A549 (cell line): ENCODE measurements at regions not wholly inside any gene's neighbourhood (a gene's known extent, or its start where the extent isn't known, plus 50 kb on each side); places are given as distances from the start of the nearest gene placed in this dataset.

Source experiments
- ATAC-seq, 2 experiments: fragments of 200-7000 bp in 1 of 2; fragments of >200 bp in 1 of 2; cut with Nextera tagmentation in 1 of 2; cut with Tn5 transposase in 1 of 2; 3 replicates each; pipeline versions ENCODE4 v1.8.0 to v1.9.1; 2018 to 2020; ENCODE audit warnings: mild to moderate bottlenecking in 1 of 2, moderate library complexity in 1 of 2
- CTCF ChIA-PET: fragments of 300-600 bp; sonication (Branson Sonifier 250); formaldehyde crosslinking; extraction: SDS; loops from one replicate; lab custom pipeline; 2021; ENCODE audit warnings: antibody characterized with exemption, inconsistent platforms; lab: Yijun Ruan, JAX
- POLR2A ChIA-PET: fragments of 350-600 bp; formaldehyde crosslinking; extraction: SDS; loops from one replicate; lab custom pipeline; 2021; ENCODE audit warnings: antibody characterized with exemption, inconsistent platforms; lab: Yijun Ruan, JAX
- DNase-seq, 2 experiments: peaks; one replicate each; pipeline versions ENCODE4 v3.0.0 to v3.0.0-alpha.2; 2011 to 2016; ENCODE audit warnings: low read depth in 1 of 2, low spot score in 1 of 2
- FAIRE-seq: peaks from 2 replicates; lab custom pipeline; 2011; peaks lifted over from hg19 to GRCh38; lab: Jason Lieb, UNC
- H3K27ac ChIP-seq, 2 experiments: fragments of >200 bp; sonication (Bioruptor Twin); formaldehyde crosslinking; 3 replicates each; pipeline ENCODE4 v1.5.1; 2016 to 2017
- H3K4me1 ChIP-seq: fragments of >200 bp; sonication (Bioruptor Twin); formaldehyde crosslinking; 3 replicates; pipeline ENCODE4 v1.6.1; 2016
- H3K4me2 ChIP-seq: fragments of >200 bp; sonication (Bioruptor Twin); formaldehyde crosslinking; 3 replicates; pipeline ENCODE4 v1.6.1; 2016
- H3K4me3 ChIP-seq: fragments of >200 bp; sonication (Bioruptor Twin); formaldehyde crosslinking; 3 replicates; pipeline ENCODE4 v1.5.1; 2016
- H3K9me3 ChIP-seq: fragments of >200 bp; sonication (Bioruptor Twin); formaldehyde crosslinking; 3 replicates; pipeline ENCODE4 v1.6.1; 2016
- ATOH8 ChIP-seq: fragments of 250-450 bp; sonication (Bioruptor Pico); IDR thresholded peaks from 2 replicates; pipeline ENCODE4 v1.5.0; 2020; ENCODE audit warnings: low read depth, mild to moderate bottlenecking, moderate library complexity
- BHLHE40 ChIP-seq: IDR thresholded peaks from 2 replicates; pipeline ENCODE4 v1.6.1; 2012; ENCODE audit warnings: low read depth, low read length, inconsistent platforms
- CBX8 ChIP-seq: fragments of 200-600 bp; sonication (generic); IDR thresholded peaks from 2 replicates; pipeline ENCODE4 v1.6.1; 2016
- CEBPB ChIP-seq, 2 experiments: fragments of >200 bp in 1 of 2; sonication (Bioruptor Twin) in 1 of 2; formaldehyde crosslinking in 1 of 2; IDR thresholded peaks; 2 replicates each; pipeline ENCODE4 v1.6.1; 2012 to 2016
- CHD2 ChIP-seq: fragments of 150-350 bp; IDR thresholded peaks from 2 replicates; pipeline ENCODE4 v1.6.1; 2014; ENCODE audit warnings: low read length; ENCODE audit not compliant: partially characterized antibody
- CHD4 ChIP-seq: fragments of 200-600 bp; sonication (generic); IDR thresholded peaks from 2 replicates; pipeline ENCODE4 v1.6.1; 2016; ENCODE audit warnings: antibody characterized with exemption, mild to moderate bottlenecking, borderline replicate concordance
- CTCF ChIP-seq: fragments of >200 bp; sonication (Bioruptor Twin); formaldehyde crosslinking; IDR thresholded peaks from 3 replicates; pipeline ENCODE4 v1.5.1; 2016
- EHF ChIP-seq: fragments of 250-450 bp; sonication (Bioruptor Pico); IDR thresholded peaks from 2 replicates; pipeline ENCODE4 v1.5.0; 2020; ENCODE audit warnings: mild to moderate bottlenecking
- EHMT2 ChIP-seq: fragments of 200-600 bp; sonication (generic); IDR thresholded peaks from 2 replicates; pipeline ENCODE4 v1.6.1; 2016; ENCODE audit warnings: antibody characterized with exemption, low read depth, mild to moderate bottlenecking, moderate library complexity
- FOSB ChIP-seq: fragments of 250-450 bp; sonication (Bioruptor Pico); IDR thresholded peaks from 2 replicates; pipeline ENCODE4 v1.5.0; 2020; ENCODE audit warnings: mild to moderate bottlenecking, moderate library complexity
- FOXS1 ChIP-seq: fragments of 250-450 bp; sonication (Bioruptor Pico); IDR thresholded peaks from 2 replicates; pipeline ENCODE4 v1.5.0; 2020; ENCODE audit warnings: mild to moderate bottlenecking, moderate library complexity
- HDAC2 ChIP-seq: fragments of 200-600 bp; sonication (generic); IDR thresholded peaks from 2 replicates; pipeline ENCODE4 v1.6.1; 2016
- HOXB13 ChIP-seq: fragments of 250-450 bp; sonication (Bioruptor Pico); IDR thresholded peaks from 2 replicates; pipeline ENCODE4 v1.5.0; 2020; ENCODE audit warnings: low read depth, mild to moderate bottlenecking, moderate library complexity
- KDM1A ChIP-seq: fragments of 200-600 bp; sonication (generic); IDR thresholded peaks from 2 replicates; pipeline ENCODE4 v1.6.1; 2016; ENCODE audit warnings: low read depth, mild to moderate bottlenecking
- KDM5A ChIP-seq: fragments of 200-600 bp; sonication (generic); IDR thresholded peaks from 2 replicates; pipeline ENCODE4 v1.6.1; 2016; ENCODE audit warnings: antibody characterized with exemption, mild to moderate bottlenecking
- MAX ChIP-seq: IDR thresholded peaks from 2 replicates; pipeline ENCODE4 v1.6.1; 2012
- MAZ ChIP-seq: fragments of 150-350 bp; IDR thresholded peaks from 2 replicates; pipeline ENCODE4 v1.6.1; 2014; ENCODE audit warnings: antibody characterized with exemption, low read depth, low read length, borderline replicate concordance
- NFE2L2 ChIP-seq: fragments of 150-350 bp; conservative IDR thresholded peaks from 2 replicates; pipeline ENCODE4 v1.6.1; 2014; ENCODE audit warnings: low read length
- POLR2AphosphoS2 ChIP-seq: conservative IDR thresholded peaks from 2 replicates; pipeline ENCODE4 v1.6.1; 2012; ENCODE audit warnings: low read length, improper control_type of control experiment, inconsistent platforms
- RAD21 ChIP-seq, 2 experiments: fragments of >200 bp in 1 of 2; sonication (Bioruptor Twin) in 1 of 2; formaldehyde crosslinking in 1 of 2; IDR thresholded peaks in 1 of 2; conservative IDR thresholded peaks in 1 of 2; 2 replicates in 1 of 2; 3 replicates in 1 of 2; pipeline ENCODE4 v1.6.1; 2012 to 2018; ENCODE audit warnings: inconsistent platforms in 1 of 2
- REST ChIP-seq: fragments of 200-600 bp; sonication (generic); IDR thresholded peaks from 2 replicates; pipeline ENCODE4 v1.6.1; 2016; ENCODE audit warnings: antibody characterized with exemption, mild to moderate bottlenecking, moderate library complexity
- RFX5 ChIP-seq: fragments of 450-650 bp; IDR thresholded peaks from 2 replicates; pipeline ENCODE4 v1.7.1; 2014; ENCODE audit warnings: antibody characterized with exemption, mild to moderate bottlenecking, moderate library complexity
- RNF2 ChIP-seq: fragments of 200-600 bp; sonication (generic); IDR thresholded peaks from 2 replicates; pipeline ENCODE4 v1.6.1; 2016; ENCODE audit warnings: low read depth, mild to moderate bottlenecking, antibody characterized with exemption, moderate library complexity, borderline replicate concordance
- ZC3H11A ChIP-seq: fragments of 450-650 bp; IDR thresholded peaks from 2 replicates; pipeline ENCODE4 v1.6.1; 2014; ENCODE audit warnings: antibody characterized with exemption, mild to moderate bottlenecking
- ZFP36 ChIP-seq: fragments of 450-650 bp; IDR thresholded peaks from 2 replicates; pipeline ENCODE4 v1.6.1; 2014; ENCODE audit warnings: borderline replicate concordance; ENCODE audit not compliant: partially characterized antibody
- ZSCAN20 ChIP-seq: fragments of 250-450 bp; sonication (Bioruptor Pico); IDR thresholded peaks from 2 replicates; pipeline ENCODE4 v1.8.0; 2022; ENCODE audit warnings: mild to moderate bottlenecking, moderate library complexity
- WGBS: methylation state at CpG from one replicate; pipeline ENCODE4 v1.1.6; 2017; ENCODE audit errors: missing lambda C conversion rate; 5-methylcytosine and 5-hydroxymethylcytosine counted together

DNA sequence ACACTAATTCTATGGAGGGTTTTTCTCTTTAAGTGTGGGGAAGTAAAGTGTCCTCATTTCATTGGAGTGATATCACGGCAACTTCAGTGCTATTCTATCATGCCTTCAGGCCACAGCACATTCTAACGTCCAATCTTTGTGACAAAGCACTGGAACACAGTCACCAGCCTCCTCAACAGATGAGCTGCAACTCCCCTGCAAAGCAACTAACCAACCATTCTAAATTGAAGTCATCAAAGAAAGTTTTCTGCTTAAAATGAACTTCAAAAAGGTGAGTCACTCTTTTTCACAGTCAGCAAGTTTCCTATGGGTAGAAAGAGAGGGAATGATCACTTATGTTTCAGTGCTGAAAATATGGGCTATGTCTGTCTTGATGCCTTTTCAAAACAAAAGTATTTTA, 190.8 kb downstream of the ELAVL2 start:
- FAIRE-seq = no peak
- H3K4me1 ChIP-seq = no peaks in the 10 kb centered on the region

GRCh38 chr9:23636199-23636598, 189.8 kb downstream of the ELAVL2 start:
- no peaks in the 10 kb centered on the region for H3K4me1 ChIP-seq
- POLR2A ChIA-PET = no interaction called here
- ATAC-seq (no peak), DNase-seq (no peak), FAIRE-seq (no peak)
- 0% methylated on average over 2 of the region's 2 CpGs for WGBS
- no peak overlapping the region for H3K4me3 ChIP-seq
- H3K27ac ChIP-seq = no peak overlapping the region
- CTCF ChIA-PET = no interaction called here
- TF ChIP-seq ZFP36 (no peak), BHLHE40 (no peak), KDM5A (no peak), KDM1A (no peak), CBX8 (no peak), CEBPB (IDR thresholded peaks at IDR 0.05) (no peak), HOXB13 (CRISPR knock-in tag) (no peak), CHD2 (no peak), REST (no peak)
- H3K4me2 ChIP-seq = no peak overlapping the region
- no peaks in the 10 kb centered on the region for H3K9me3 ChIP-seq

More for the DNA sequence above, 190.8 kb downstream of the ELAVL2 start:
- no peak for TF ChIP-seq RFX5
- TF ChIP-seq ZSCAN20 (CRISPR knock-in tag) = no peak
- no peak for TF ChIP-seq ATOH8 (CRISPR knock-in tag)
- no peak for TF ChIP-seq REST
- TF ChIP-seq NFE2L2 = no peak
- no peak for TF ChIP-seq POLR2AphosphoS2
- no peak for TF ChIP-seq CTCF
- TF ChIP-seq EHMT2 = no peak
- TF ChIP-seq ZC3H11A = no peak
- no peak for TF ChIP-seq EHF
- no peak for TF ChIP-seq FOXS1 (CRISPR knock-in tag)
- no peak for TF ChIP-seq CHD4
- no peak for TF ChIP-seq RNF2
- no peak for TF ChIP-seq BHLHE40
- TF ChIP-seq HDAC2 = no peak
- TF ChIP-seq FOSB (CRISPR knock-in tag) = no peak
- TF ChIP-seq MAZ = no peak
- TF ChIP-seq KDM1A = no peak
- TF ChIP-seq MAX = no peak
- no peak for TF ChIP-seq RAD21 (conservative IDR thresholded peaks at IDR 0.05 in 1 of 2, IDR thresholded peaks at IDR 0.05 in 1 of 2)
- no peak for DNase-seq
- no peak for ATAC-seq
- Histone ChIP-seq H3K4me2 (no peak overlapping the region), H3K4me3 (no peak overlapping the region), H3K27ac (no peak overlapping the region), H3K9me3 (no peaks in the 10 kb centered on the region)
- WGBS = 4% methylated on average over 2 of the region's 2 CpGs
- ChIA-PET CTCF (no interaction called here), POLR2A (no interaction called here)
